ENCODE measurements at regions not wholly inside any gene's neighbourhood (a gene's known extent, or its start where the extent isn't known, plus 50 kb on each side); places are given as distances from the start of the nearest gene placed in this dataset.

- H3K36me3 ChIP-seq (ENCODE audit: low read length) = no peaks in the 10 kb centered on the region
- H3K4me2 ChIP-seq (ENCODE audit: low read depth, low read length, poor library complexity, severe bottlenecking) = no peak overlapping the region
- no peaks in the 10 kb centered on the region for H3K9me3 ChIP-seq (ENCODE audit: insufficient read depth, low read length)
- no peak overlapping the region for H3K9ac ChIP-seq (ENCODE audit: low read length)
- no peak overlapping the region for H2AFZ ChIP-seq (ENCODE audit: low read depth, low read length, severe bottlenecking)
- no peak for TF ChIP-seq CTCF (IDR thresholded peaks at IDR 0.05; ENCODE audit: insufficient read depth, low read length, poor library complexity, severe bottlenecking)
- no peak for TF ChIP-seq EZH2phosphoT487 (conservative IDR thresholded peaks at IDR 0.05; ENCODE audit: low read length)
- H3F3A ChIP-seq (ENCODE audit: insufficient read depth) = no peaks in the 10 kb centered on the region
- no peak overlapping the region for H3K4me3 ChIP-seq (ENCODE audit: insufficient read depth, low read length, poor library complexity, severe bottlenecking)
- no peak overlapping the region for H3K27ac ChIP-seq (ENCODE audit: low read depth, low read length)
- no peaks in the 10 kb centered on the region for H4K20me1 ChIP-seq (ENCODE audit: low read depth, low read length)
- no peaks in the 10 kb centered on the region for H3K27me3 ChIP-seq (ENCODE audit: low read length)
- no peaks in the 10 kb centered on the region for H3K9me2 ChIP-seq (replicated peaks; ENCODE audit: insufficient read depth, low read length)
- H3K79me2 ChIP-seq (ENCODE audit: insufficient read depth, low read length) = no peaks in the 10 kb centered on the region
Observed at GRCh38 chr4:112003231-112003907, 141.9 kb upstream of the FAM241A start.

- H3K4me2 ChIP-seq (ENCODE audit: low read depth, low read length, poor library complexity, severe bottlenecking) = no peak overlapping the region
- TF ChIP-seq EZH2phosphoT487 (conservative IDR thresholded peaks at IDR 0.05; ENCODE audit: low read length) = no peak
- TF ChIP-seq CTCF (IDR thresholded peaks at IDR 0.05; ENCODE audit: insufficient read depth, low read length, poor library complexity, severe bottlenecking) = no peak
- H3K9me2 ChIP-seq (replicated peaks; ENCODE audit: insufficient read depth, low read length) = no peaks in the 10 kb centered on the region
- no peaks in the 10 kb centered on the region for H3K27me3 ChIP-seq (ENCODE audit: low read length)
- H4K20me1 ChIP-seq (ENCODE audit: low read depth, low read length) = no peaks in the 10 kb centered on the region
- H3K27ac ChIP-seq (ENCODE audit: low read depth, low read length) = no peak overlapping the region
- no peaks in the 10 kb centered on the region for H3F3A ChIP-seq (ENCODE audit: insufficient read depth)
- H3K9me3 ChIP-seq (ENCODE audit: insufficient read depth, low read length) = no peaks in the 10 kb centered on the region
- no peaks in the 10 kb centered on the region for H3K36me3 ChIP-seq (ENCODE audit: low read length)
- H3K79me2 ChIP-seq (ENCODE audit: insufficient read depth, low read length) = no peaks in the 10 kb centered on the region
- no peak overlapping the region for H3K4me3 ChIP-seq (ENCODE audit: insufficient read depth, low read length, poor library complexity, severe bottlenecking)
- no peak overlapping the region for H2AFZ ChIP-seq (ENCODE audit: low read depth, low read length, severe bottlenecking)
- no peak overlapping the region for H3K9ac ChIP-seq (ENCODE audit: low read length)
Observed at GRCh38 chr4:112005027-112005426, 140.2 kb upstream of the FAM241A start.

GRCh38 chr4:112007391-112007790, 137.9 kb upstream of the FAM241A start:
- Histone ChIP-seq H3K9me3 (ENCODE audit: insufficient read depth, low read length) (no peaks in the 10 kb centered on the region), H3K4me2 (ENCODE audit: low read depth, low read length, poor library complexity, severe bottlenecking) (no peak overlapping the region), H3K27ac (ENCODE audit: low read depth, low read length) (no peak overlapping the region), H3K9me2 (replicated peaks; ENCODE audit: insufficient read depth, low read length) (no peaks in the 10 kb centered on the region), H3K36me3 (ENCODE audit: low read length) (no peaks in the 10 kb centered on the region), H3K4me3 (ENCODE audit: insufficient read depth, low read length, poor library complexity, severe bottlenecking) (no peak overlapping the region), H3K27me3 (ENCODE audit: low read length) (no peaks in the 10 kb centered on the region), H4K20me1 (ENCODE audit: low read depth, low read length) (no peaks in the 10 kb centered on the region), H3F3A (ENCODE audit: insufficient read depth) (no peaks in the 10 kb centered on the region), H2AFZ (ENCODE audit: low read depth, low read length, severe bottlenecking) (no peak overlapping the region), H3K79me2 (ENCODE audit: insufficient read depth, low read length) (no peaks in the 10 kb centered on the region), H3K9ac (ENCODE audit: low read length) (no peak overlapping the region)
- no peak for TF ChIP-seq CTCF (IDR thresholded peaks at IDR 0.05; ENCODE audit: insufficient read depth, low read length, poor library complexity, severe bottlenecking)
- TF ChIP-seq EZH2phosphoT487 (conservative IDR thresholded peaks at IDR 0.05; ENCODE audit: low read length) = no peak
